GM12872 (cell line): ENCODE measurements at regions not wholly inside any gene's neighbourhood (a gene's known extent, or its start where the extent isn't known, plus 50 kb on each side); places are given as distances from the start of the nearest gene placed in this dataset.

Experiments
- CTCF ChIP-seq: IDR thresholded peaks from 3 replicates; pipeline ENCODE4 v1.5.1; 2011; ENCODE audit warnings: low read depth, mild to moderate bottlenecking, low read length, moderate library complexity; ENCODE audit not compliant: insufficient read depth

- TF ChIP-seq CTCF: no peak
These were observed 302.4 kb upstream of the KITLG start for GRCh38 chr12:88882662-88883061.

- TF ChIP-seq CTCF: no peak
These were observed 299.8 kb upstream of the KITLG start for GRCh38 chr12:88880051-88880450.

GRCh38 chr12:88878295-88878694 is 298.0 kb upstream of the KITLG start:
- TF ChIP-seq CTCF: no peak

GRCh38 chr12:88876857-88877256 is 296.6 kb upstream of the KITLG start:
- no peak for TF ChIP-seq CTCF

GRCh38 chr12:88870000-88870737 is 289.9 kb upstream of the KITLG start:
- TF ChIP-seq CTCF: no peak

- TF ChIP-seq CTCF: no peak
These were observed 287.8 kb upstream of the KITLG start for GRCh38 chr12:88868050-88868449.

- TF ChIP-seq CTCF: no peak
These were observed 287.2 kb upstream of the KITLG start for GRCh38 chr12:88867510-88867909.
